Right hindlimb (tissue), 1 donor: ENCODE measurements at regions not wholly inside any gene's neighbourhood (a gene's known extent, or its start where the extent isn't known, plus 50 kb on each side); places are given as distances from the start of the nearest gene placed in this dataset.
"Not testable (repeated sequence)": the region's sequence is repeated elsewhere in the genome, so short reads cannot be mapped to it uniquely, and the experiment has no call there.

Experiments used
- DNase-seq: peaks from one replicate; pipeline ENCODE4 v3.0.0-alpha.2; 2018

DNA sequence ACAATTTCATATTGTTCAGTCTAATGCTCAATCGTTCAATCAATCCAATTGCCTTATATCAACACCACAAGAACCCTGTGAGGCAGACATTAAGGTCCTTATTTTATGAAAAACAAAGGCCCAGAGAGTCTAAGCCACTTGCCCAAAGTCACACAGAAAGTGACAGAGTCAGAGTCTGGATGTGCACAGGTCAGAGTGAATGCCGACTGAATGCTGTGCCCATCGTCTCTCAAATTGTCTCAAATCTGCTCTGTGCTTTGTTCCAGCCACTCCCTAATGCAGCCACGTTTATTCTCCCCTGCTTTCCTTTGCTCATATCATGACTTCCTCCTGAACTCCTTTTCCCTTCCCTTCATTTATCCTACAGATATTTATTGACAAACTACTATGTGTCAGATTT, 558.3 kb downstream of the MATN1 start:
- no peak for DNase-seq

GRCh38 chr1:30164693-30165092, 558.7 kb downstream of the MATN1 start:
- no peak for DNase-seq

GRCh38 chr1:30162565-30162964, 560.8 kb downstream of the MATN1 start:
- DNase-seq = no peak

DNA sequence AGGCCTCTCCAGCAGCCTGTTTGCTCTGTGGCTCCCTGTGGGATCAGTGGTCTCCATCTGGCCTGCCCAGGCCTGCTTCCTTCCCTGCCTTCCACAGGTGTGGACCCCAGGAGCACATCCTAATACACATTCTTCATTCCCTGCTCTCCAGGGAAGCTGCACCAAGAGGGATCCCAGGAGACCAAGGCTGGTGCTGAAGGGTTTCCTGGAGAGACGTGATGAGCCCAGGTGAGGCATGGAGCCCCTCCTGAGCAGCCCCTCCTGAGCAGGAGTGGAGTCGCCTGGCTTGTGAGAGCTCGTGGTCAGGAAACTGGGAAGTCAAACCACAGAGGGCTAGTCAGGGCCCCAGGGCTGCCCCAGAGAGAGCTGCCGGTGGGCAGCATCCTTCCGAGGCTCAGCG, 561.4 kb downstream of the MATN1 start:
- no peak for DNase-seq

GRCh38 chr1:30160999-30161689, 562.2 kb downstream of the MATN1 start:
- DNase-seq = no peak

GRCh38 chr1:30159015-30159414, 564.4 kb downstream of the MATN1 start:
- no peak for DNase-seq

- not testable (repeated sequence) for DNase-seq
These were observed 567.7 kb downstream of the MATN1 start for GRCh38 chr1:30155698-30156097.

DNA sequence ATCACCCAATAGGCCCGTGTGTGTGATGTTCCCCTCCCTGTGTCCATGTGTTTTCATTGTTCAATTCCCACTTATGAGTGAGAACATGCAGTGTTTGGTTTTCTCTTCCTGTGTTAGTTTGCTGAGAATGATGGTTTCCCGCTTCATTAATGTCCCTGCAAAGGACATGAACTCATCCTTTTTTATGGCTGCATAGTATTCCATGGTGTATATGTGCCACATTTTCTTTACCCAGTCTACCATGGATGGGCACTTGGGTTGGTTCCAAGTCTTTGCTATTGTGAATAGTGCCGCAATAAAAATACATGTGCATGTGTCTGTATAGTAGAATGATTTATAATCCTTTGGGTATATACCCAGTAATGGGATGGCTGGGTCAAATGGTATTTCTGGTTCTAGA, 568.1 kb downstream of the MATN1 start:
- not testable (repeated sequence) for DNase-seq

DNA sequence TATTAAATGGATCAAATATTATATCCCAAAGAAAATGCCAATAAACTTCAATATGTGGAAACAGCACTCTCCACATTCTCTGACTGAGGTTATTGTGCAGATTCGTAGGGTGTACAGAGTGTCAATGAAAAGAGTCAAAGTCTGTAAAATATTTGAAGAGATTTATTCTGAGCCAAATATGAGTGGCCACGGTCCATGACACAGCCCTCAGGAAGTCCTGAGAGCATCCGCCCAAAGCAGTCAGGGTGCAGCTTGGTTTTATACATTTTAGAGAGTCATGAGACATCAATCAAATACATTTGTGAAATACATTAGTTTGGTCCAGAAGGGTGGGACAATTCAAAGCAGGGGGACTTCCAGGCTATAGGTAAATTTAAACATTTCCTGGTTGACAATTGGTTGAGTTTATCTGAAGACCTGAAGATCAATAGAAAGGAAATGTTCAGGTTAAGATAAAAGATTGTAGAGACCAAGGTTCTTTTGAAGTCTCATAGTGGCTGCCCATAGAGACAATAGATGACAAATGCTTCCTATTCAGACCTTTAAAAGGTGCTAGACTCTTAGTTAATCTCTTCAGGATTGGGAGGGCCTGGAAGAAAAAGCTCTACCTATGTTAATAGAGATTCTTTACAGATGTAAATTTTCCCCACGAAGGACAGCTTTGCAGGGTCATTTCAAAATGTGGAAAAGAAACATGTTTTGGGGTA, 569.5 kb downstream of the MATN1 start:
- DNase-seq = no peak

GRCh38 chr1:30151826-30152225, 571.6 kb downstream of the MATN1 start:
- no peak for DNase-seq

DNA sequence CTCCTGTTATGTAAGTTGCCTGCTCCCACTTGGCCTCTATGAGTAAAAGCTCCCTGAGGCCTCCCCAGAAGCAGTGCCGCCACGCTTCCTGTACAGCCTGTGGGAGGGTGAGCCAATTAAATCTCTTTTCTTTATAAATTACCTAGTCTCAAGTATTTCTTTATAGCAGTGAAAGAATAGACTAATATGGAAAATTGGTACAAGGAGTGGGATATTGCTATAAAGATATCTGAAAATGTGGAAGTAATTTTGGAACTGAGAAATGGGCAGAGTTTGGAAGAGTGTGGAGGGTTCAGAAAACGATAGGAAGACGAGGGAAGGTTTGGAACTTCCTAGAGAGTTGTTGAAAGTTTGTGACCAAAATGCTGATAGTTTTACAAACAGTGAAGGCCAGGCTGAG, 572.3 kb downstream of the MATN1 start:
- no peak for DNase-seq

DNA sequence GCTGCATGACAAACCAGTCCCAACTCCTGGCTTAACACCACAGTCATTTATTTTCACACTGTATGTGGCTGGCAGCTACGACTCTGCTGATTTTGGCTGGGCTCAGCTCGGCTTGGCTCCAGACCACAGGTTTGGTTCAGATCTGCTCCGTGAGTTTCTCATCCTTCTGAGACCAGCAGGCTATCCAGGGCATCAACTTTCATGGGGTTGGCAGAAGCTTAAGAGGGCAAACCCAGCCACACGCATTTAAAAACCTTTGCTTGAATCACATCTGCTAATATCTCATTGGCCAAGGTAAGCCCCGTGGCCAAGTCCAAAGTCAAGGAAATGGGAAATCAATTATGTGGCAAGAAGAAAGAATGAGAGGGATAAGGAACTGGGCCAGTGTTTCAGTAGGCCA, 574.2 kb downstream of the MATN1 start:
- DNase-seq = no peak

DNA sequence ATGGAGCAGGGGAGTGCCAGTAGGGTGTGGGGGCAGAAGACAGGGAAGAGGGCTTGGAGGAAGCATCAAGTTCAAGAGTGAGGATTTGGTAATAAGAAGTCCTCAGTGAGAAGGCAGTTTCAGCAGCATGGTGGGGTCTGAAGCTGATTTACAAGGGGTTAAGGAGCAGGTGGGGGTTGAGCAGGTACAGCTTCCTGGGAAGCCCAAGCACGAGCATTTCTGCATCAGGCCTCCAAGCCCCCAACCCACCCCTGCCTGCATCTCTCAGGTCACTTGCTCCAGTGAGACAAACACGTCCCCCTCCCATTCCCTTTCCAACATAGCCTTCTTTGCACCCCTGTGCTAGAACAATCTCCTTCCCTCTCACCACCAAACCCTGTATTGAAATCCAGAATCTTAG, 574.7 kb downstream of the MATN1 start:
- no peak for DNase-seq

GRCh38 chr1:30147188-30147587, 576.2 kb downstream of the MATN1 start:
- DNase-seq = no peak

GRCh38 chr1:30146448-30146847, 576.9 kb downstream of the MATN1 start:
- no peak for DNase-seq

DNA sequence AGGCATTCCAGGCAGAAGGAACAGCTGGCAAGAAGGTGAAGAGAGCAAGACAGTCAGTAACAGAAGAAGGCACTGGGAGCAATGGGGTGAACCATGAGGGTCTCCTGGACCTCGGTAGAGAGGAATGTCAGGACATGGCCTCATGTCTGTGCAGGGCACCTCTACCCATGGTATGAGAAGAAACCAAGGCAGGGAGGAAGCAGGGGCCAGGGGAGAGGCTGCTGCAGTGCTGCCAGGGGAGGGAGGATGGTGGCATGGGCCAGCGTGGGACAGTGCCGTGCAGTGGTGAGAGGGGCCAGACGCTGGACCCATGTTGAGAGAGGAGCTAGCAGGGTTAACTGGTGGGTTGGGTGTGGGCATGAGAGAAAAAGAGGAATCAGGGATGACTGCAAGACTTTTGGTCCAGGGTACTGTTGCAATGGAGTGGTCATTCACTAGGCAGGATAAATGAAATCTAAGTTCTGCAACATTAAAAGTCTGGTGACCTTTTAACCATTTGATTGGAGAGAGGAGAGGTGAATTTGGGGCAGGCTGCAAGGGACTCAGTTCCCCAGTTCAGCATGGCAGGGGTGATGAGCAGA, 577.6 kb downstream of the MATN1 start:
- no peak for DNase-seq

- no peak for DNase-seq
These were observed 578.6 kb downstream of the MATN1 start for GRCh38 chr1:30144831-30145230.

GRCh38 chr1:30143517-30143916, 579.9 kb downstream of the MATN1 start:
- no peak for DNase-seq

DNA sequence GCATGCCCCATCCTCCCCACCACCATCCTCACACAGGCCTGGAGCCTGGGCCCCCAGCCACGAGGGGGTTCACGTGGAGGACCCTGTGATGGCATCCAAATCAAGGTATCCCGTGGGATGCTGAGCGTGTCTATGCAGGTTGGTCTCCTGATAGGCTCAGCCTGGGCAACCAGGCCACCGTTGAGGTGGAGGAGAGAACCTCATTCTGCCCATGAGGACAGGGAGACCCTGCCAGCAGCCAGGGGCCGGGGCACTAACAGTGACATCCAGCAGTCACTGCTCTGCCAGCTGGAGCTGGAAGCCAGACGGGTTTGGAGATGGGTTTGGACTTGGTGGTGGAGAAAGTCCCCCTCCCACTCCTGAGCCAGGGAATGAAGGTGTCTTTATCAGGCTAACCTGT, 582.8 kb downstream of the MATN1 start:
- DNase-seq = no peak

- DNase-seq = no peak
These were observed 584.5 kb downstream of the MATN1 start for GRCh38 chr1:30138891-30139290.

- no peak for DNase-seq
These were observed 586.4 kb downstream of the MATN1 start for GRCh38 chr1:30137001-30137400.

DNA sequence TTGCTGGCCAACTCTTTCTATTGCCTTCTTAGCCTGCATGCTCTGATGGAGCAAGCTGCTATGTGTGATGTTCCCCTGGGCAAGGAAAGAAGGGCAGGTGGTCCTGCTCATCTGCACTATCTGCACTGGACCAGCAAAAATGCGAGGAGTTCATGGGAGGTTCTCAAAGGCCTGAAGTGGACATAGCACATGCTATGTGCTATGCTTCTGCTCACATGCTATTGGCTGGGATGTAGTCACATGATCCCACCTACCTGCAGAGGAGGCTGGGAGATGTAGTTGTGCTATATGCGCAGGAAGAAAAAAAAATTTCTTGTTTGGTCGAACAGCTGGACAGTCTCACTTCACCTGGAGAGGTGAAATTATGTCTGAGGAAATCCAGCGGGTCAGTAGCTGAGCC, 587.7 kb downstream of the MATN1 start:
- DNase-seq = no peak

GRCh38 chr1:30134466-30135217, 588.7 kb downstream of the MATN1 start:
- no peak for DNase-seq
